GM12878 (cell line): ENCODE measurements at regions not wholly inside any gene's neighbourhood (a gene's known extent, or its start where the extent isn't known, plus 50 kb on each side); places are given as distances from the start of the nearest gene placed in this dataset.

Experiments
- ATAC-seq: fragments of 200-7000 bp; cut with Tn5 transposase; 3 replicates; pipeline ENCODE4 v1.9.1; 2020; ENCODE audit warnings: mild to moderate bottlenecking, moderate library complexity
- BruUV-seq: library from RNA; stranded (reverse); fragments of 400-500 nt; replicated peaks from 2 replicates; lab custom pipeline; 2021; lab: Mats Ljungman, UMichigan
- CTCF ChIA-PET: fragments of 300-600 bp; sonication (Branson Sonifier 250); formaldehyde crosslinking; extraction: SDS; loops from one replicate; lab custom pipeline; 2021; ENCODE audit warnings: inconsistent platforms; lab: Yijun Ruan, JAX
- POLR2A ChIA-PET: fragments of 350-600 bp; formaldehyde crosslinking; extraction: SDS; loops from one replicate; lab custom pipeline; 2021; ENCODE audit warnings: inconsistent platforms; lab: Charles Lee
- RAD21 ChIA-PET: fragments of 300-600 bp; sonication (Branson Sonifier 250); formaldehyde crosslinking; loops from one replicate; lab custom pipeline; 2023; ENCODE audit warnings: antibody characterized with exemption; ENCODE audit not compliant: unreplicated experiment; lab: Charles Lee
- SMC1A ChIA-PET: fragments of 300-600 bp; sonication (Branson Sonifier 250); formaldehyde crosslinking; loops from one replicate; lab custom pipeline; 2023; ENCODE audit not compliant: unreplicated experiment, uncharacterized antibody; lab: Charles Lee
- DNase-seq: peaks from one replicate; pipeline ENCODE4 v3.0.0-alpha.2; 2011; ENCODE audit warnings: low read depth, low spot score
- FAIRE-seq: peaks from 3 replicates; lab custom pipeline; 2011; peaks lifted over from hg19 to GRCh38; lab: Jason Lieb, UNC
- H2AFZ ChIP-seq: 2 replicates; pipeline ENCODE4 v1.6.0; 2011; ENCODE audit warnings: low read depth, low read length, control low read depth; ENCODE audit not compliant: control insufficient read depth
- H3K27ac ChIP-seq: 2 replicates; pipeline ENCODE4 v1.5.1; 2011; ENCODE audit warnings: control low read depth; ENCODE audit not compliant: control insufficient read depth, insufficient read depth
- H3K27me3 ChIP-seq, 2 experiments: replicated peaks in 1 of 2; 2 replicates each; pipeline versions ENCODE4 v1.6.0 to v1.6.1; 2011; ENCODE audit warnings: low read length in 1 of 2; ENCODE audit not compliant: control insufficient read depth in 2 of 2, insufficient read depth in 2 of 2
- H3K36me3 ChIP-seq, 2 experiments: 2 replicates each; pipeline ENCODE4 v1.5.1; 2011; ENCODE audit warnings: low read length in 1 of 2; ENCODE audit not compliant: control insufficient read depth in 2 of 2, insufficient read depth in 2 of 2
- H3K4me1 ChIP-seq: 2 replicates; pipeline ENCODE4 v1.6.1; 2011; ENCODE audit warnings: mild to moderate bottlenecking, low read length, moderate library complexity, mixed read lengths; ENCODE audit not compliant: control insufficient read depth, insufficient read depth
- H3K4me2 ChIP-seq: 2 replicates; pipeline ENCODE4 v1.6.0; 2011; ENCODE audit warnings: control low read depth; ENCODE audit not compliant: control insufficient read depth, insufficient read depth
- H3K4me3 ChIP-seq: fragments of 200-600 bp; sonication (generic); 2 replicates; pipeline ENCODE4 v1.5.1; 2016
- H3K79me2 ChIP-seq: 2 replicates; pipeline ENCODE4 v1.6.0; 2011; ENCODE audit warnings: low read length; ENCODE audit not compliant: control insufficient read depth, insufficient read depth
- H3K9ac ChIP-seq: 2 replicates; pipeline ENCODE4 v1.8.0; 2011; ENCODE audit warnings: low read length, control low read depth, mixed read lengths; ENCODE audit not compliant: control insufficient read depth, insufficient read depth
- H3K9me3 ChIP-seq: replicated peaks from 3 replicates; pipeline ENCODE4 v1.5.1; 2011; ENCODE audit warnings: mild to moderate bottlenecking, low read length; ENCODE audit not compliant: control insufficient read depth, insufficient read depth
- H4K20me1 ChIP-seq: 2 replicates; pipeline ENCODE4 v1.6.0; 2011; ENCODE audit not compliant: control insufficient read depth, insufficient read depth
- ESRRA ChIP-seq: IDR thresholded peaks from 2 replicates; pipeline ENCODE4 v1.6.1; 2012; ENCODE audit warnings: mild to moderate bottlenecking, low read length, improper control_type of control experiment
- HCFC1 ChIP-seq: fragments of 150-350 bp; IDR thresholded peaks from 2 replicates; pipeline ENCODE4 v1.6.1; 2014; ENCODE audit warnings: low read length
- IKZF1 ChIP-seq: fragments of 450-650 bp; conservative IDR thresholded peaks from 2 replicates; pipeline ENCODE4 v1.6.1; 2017; ENCODE audit warnings: antibody characterized with exemption, mild to moderate bottlenecking
- JUNB ChIP-seq: IDR thresholded peaks from 2 replicates; pipeline ENCODE4 v1.6.1; 2016; ENCODE audit warnings: antibody characterized with exemption, mild to moderate bottlenecking
- MTA2 ChIP-seq: fragments of 450-650 bp; IDR thresholded peaks from 2 replicates; pipeline ENCODE4 v1.6.1; 2016; ENCODE audit warnings: low read depth, mild to moderate bottlenecking, moderate library complexity
- MXI1 ChIP-seq: fragments of 150-350 bp; IDR thresholded peaks from 2 replicates; pipeline ENCODE4 v1.6.1; 2011; ENCODE audit warnings: low read depth, mild to moderate bottlenecking, inconsistent platforms, low read length, improper control_type of control experiment
- NFXL1 ChIP-seq: fragments of 450-650 bp; IDR thresholded peaks from 2 replicates; pipeline ENCODE4 v1.6.1; 2017; ENCODE audit warnings: antibody characterized with exemption, mild to moderate bottlenecking, borderline replicate concordance
- NFYB ChIP-seq: IDR thresholded peaks from 2 replicates; pipeline ENCODE4 v1.6.1; 2011; ENCODE audit warnings: low read depth, mild to moderate bottlenecking, low read length, improper control_type of control experiment, moderate library complexity; ENCODE audit not compliant: insufficient read depth
- RB1 ChIP-seq: fragments of 450-650 bp; formaldehyde crosslinking; IDR thresholded peaks from 2 replicates; pipeline ENCODE4 v1.6.1; 2017; ENCODE audit warnings: mild to moderate bottlenecking, borderline replicate concordance
- SMARCA5 ChIP-seq: fragments of 450-650 bp; IDR thresholded peaks from 2 replicates; pipeline ENCODE4 v1.6.1; 2017; ENCODE audit warnings: mild to moderate bottlenecking
- SMC3 ChIP-seq: IDR thresholded peaks from 2 replicates; pipeline ENCODE4 v1.6.1; 2011; ENCODE audit warnings: low read length, improper control_type of control experiment, borderline replicate concordance
- SUPT20H ChIP-seq: IDR thresholded peaks from 2 replicates; pipeline ENCODE4 v1.6.1; 2011; ENCODE audit warnings: low read depth, mild to moderate bottlenecking, low read length, moderate library complexity, borderline replicate concordance; ENCODE audit not compliant: control insufficient read depth
- SUZ12 ChIP-seq: fragments of 200-600 bp; sonication (generic); IDR thresholded peaks from one replicate; pipeline ENCODE4 v1.6.1; 2018; ENCODE audit warnings: antibody characterized with exemption, mild to moderate bottlenecking; ENCODE audit not compliant: unreplicated experiment
- ZSCAN29 ChIP-seq: fragments of 450-650 bp; IDR thresholded peaks from 2 replicates; pipeline ENCODE4 v1.6.1; 2017; ENCODE audit warnings: mild to moderate bottlenecking, moderate library complexity
- WGBS: methylation state at CpG from one replicate; pipeline ENCODE4 v1.1.6; 2016; ENCODE audit warnings: low lambda C conversion rate; ENCODE audit not compliant: insufficient replicate concordance, insufficient coverage; ENCODE audit errors: missing lambda C conversion rate; 5-methylcytosine and 5-hydroxymethylcytosine counted together
- in situ Hi-C: fragments of 300-500 bp; cut with MboI; formaldehyde crosslinking; loops from 9 replicates; pipeline ENCODE4 v1.14.3; 2018; ENCODE audit warnings: mixed read lengths
- intact Hi-C: fragments of 100-400 bp; cut with micrococcal nuclease; formaldehyde crosslinking; loops from one replicate; pipeline ENCODE4 v1.14.2; 2022; ENCODE audit not compliant: unreplicated experiment
- TF ChIP-seq, protein P1 (sequence below): IDR thresholded peaks from 2 replicates; pipeline ENCODE4 v1.6.1; 2011; ENCODE audit warnings: low read depth, low read length, improper control_type of control experiment, borderline replicate concordance

GRCh38 chr4:72971572-72971971 is 97.9 kb downstream of the COX18 start:
- TF ChIP-seq RB1 (no peak), NFXL1 (no peak), SMARCA5 (no peak), HCFC1 (no peak), MXI1 (no peak), SMC3 (no peak), SUZ12 (no peak), JUNB (no peak), SUPT20H (no peak)
- Histone ChIP-seq H3K79me2 (no peaks in the 10 kb centered on the region), H3K4me2 (no peak overlapping the region), H3K27ac (no peak overlapping the region), H3K27me3 (no peaks in the 10 kb centered on the region), H4K20me1 (no peaks in the 10 kb centered on the region), H3K9ac (no peak overlapping the region), H3K4me3 (no peak overlapping the region), H3K9me3 (no peaks in the 10 kb centered on the region; the same call in 2 of the 3 replicates), H3K4me1 (no peaks in the 10 kb centered on the region), H2AFZ (no peak overlapping the region), H3K36me3 (no peaks in the 10 kb centered on the region)
- ChIA-PET SMC1A (interaction anchor here (1.1 kb wide), 1 partner anchor 8 kb away, joined by 3 read pairs; no protein-coding TSS in a partner anchor), RAD21 (no interaction called here), POLR2A (no interaction called here), CTCF (no interaction called here)
- in situ Hi-C loops, result no loop called here
- ATAC-seq (no peak), DNase-seq (no peak), FAIRE-seq (no peak)
- intact Hi-C loops, result no loop called here
- no TSS peak for BruUV-seq
- 19% methylated on average over 3 of the region's 3 CpGs for WGBS

DNA sequence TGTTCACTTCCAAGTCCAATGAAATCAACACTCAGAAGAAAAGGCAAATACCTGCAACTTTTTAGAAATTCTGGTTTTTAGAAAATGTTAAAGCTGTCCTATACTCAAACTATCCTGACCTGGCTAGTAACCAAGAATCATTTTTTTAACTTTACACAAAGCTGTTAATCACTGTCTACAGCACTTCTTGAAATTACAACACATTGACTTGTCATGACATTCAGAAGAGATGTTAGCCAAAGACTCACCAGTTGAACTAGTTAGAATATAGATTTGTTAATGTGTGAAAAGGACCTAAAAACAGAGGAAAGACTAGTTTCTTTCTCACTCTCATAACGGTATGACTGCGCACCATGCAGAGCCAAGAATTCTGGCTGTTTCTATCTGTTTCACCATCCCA is 98.8 kb downstream of the COX18 start:
- 80% methylated on average over 2 of the region's 2 CpGs for WGBS
- H3K79me2 ChIP-seq, result no peaks in the 10 kb centered on the region
- in situ Hi-C loops, result no loop called here
- H3K4me1 ChIP-seq, result no peaks in the 10 kb centered on the region
- H3K36me3 ChIP-seq, result no peaks in the 10 kb centered on the region
- H3K9me3 ChIP-seq, result no peaks in the 10 kb centered on the region; the same call in 2 of the 3 replicates
- no peaks in the 10 kb centered on the region for H3K27me3 ChIP-seq
- ChIA-PET POLR2A (no interaction called here), RAD21 (no interaction called here), CTCF (no interaction called here), SMC1A (interaction anchor here (0.9 to 1.1 kb wide), 2 partner anchors 9 to 59 kb away, joined by 3 read pairs; no protein-coding TSS in a partner anchor)
- H4K20me1 ChIP-seq, result no peaks in the 10 kb centered on the region
- intact Hi-C loops, result no loop called here
- H3K27ac ChIP-seq, result no peak overlapping the region
- no peak overlapping the region for H3K9ac ChIP-seq
- DNase-seq, result no peak
- BruUV-seq, result no TSS peak
- no peak for ATAC-seq
- FAIRE-seq, result no peak
- no peak overlapping the region for H3K4me2 ChIP-seq
- no peak for TF ChIP-seq ZSCAN29
- TF ChIP-seq, protein P1, sequence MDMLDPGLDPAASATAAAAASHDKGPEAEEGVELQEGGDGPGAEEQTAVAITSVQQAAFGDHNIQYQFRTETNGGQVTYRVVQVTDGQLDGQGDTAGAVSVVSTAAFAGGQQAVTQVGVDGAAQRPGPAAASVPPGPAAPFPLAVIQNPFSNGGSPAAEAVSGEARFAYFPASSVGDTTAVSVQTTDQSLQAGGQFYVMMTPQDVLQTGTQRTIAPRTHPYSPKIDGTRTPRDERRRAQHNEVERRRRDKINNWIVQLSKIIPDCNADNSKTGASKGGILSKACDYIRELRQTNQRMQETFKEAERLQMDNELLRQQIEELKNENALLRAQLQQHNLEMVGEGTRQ, result no peak
- TF ChIP-seq ESRRA, result no peak
- no peak for TF ChIP-seq NFYB
- no peak for TF ChIP-seq IKZF1
- TF ChIP-seq MTA2, result no peak
- H2AFZ ChIP-seq, result no peak overlapping the region
- H3K4me3 ChIP-seq, result no peak overlapping the region
